Stomach (tissue), 8 donors: ENCODE measurements at regions not wholly inside any gene's neighbourhood (a gene's known extent, or its start where the extent isn't known, plus 50 kb on each side); places are given as distances from the start of the nearest gene placed in this dataset.

Experiments
- DNase-seq, 2 donors: peaks; one replicate each; pipeline versions ENCODE4 v3.0.0 to v3.0.0-alpha.2; 2013 to 2019
- H3K27ac ChIP-seq, 5 donors: fragments of 200-600 bp in 4 of 5; sonication (generic) in 4 of 5; one replicate each; pipeline ENCODE4 v1.5.1; 2013 to 2019; ENCODE audit warnings: mild to moderate bottlenecking in 1 of 5, moderate library complexity in 1 of 5
- H3K27me3 ChIP-seq, 3 donors: fragments of 200-600 bp; sonication (generic); one replicate each; pipeline ENCODE4 v1.5.1; 2017 to 2019; ENCODE audit warnings: mixed run types in 1 of 3
- H3K36me3 ChIP-seq, 4 donors: fragments of 200-600 bp; sonication (generic); 1 replicate in 3 of 4; 2 replicates in 1 of 4; pipeline ENCODE4 v1.5.1; 2016 to 2019
- H3K4me1 ChIP-seq, 4 donors: fragments of 200-600 bp; sonication (generic); one replicate each; pipeline ENCODE4 v1.5.1; 2016 to 2019
- H3K4me3 ChIP-seq, 4 donors: fragments of 200-600 bp; sonication (generic) in 3 of 4; one replicate each; pipeline ENCODE4 v1.5.1; 2016 to 2019; ENCODE audit warnings: mild to moderate bottlenecking in 1 of 4
- H3K9me3 ChIP-seq, 4 donors: fragments of 200-600 bp; sonication (generic); one replicate each; pipeline ENCODE4 v1.5.1; 2016 to 2019
- CTCF ChIP-seq, 7 experiments: fragments of 450-650 bp in 4 of 7; fragments of 200-600 bp in 3 of 7; sonication (generic) in 3 of 7; IDR thresholded peaks; one replicate each; pipeline ENCODE4 v1.5.1; 2016 to 2019; ENCODE audit warnings: antibody characterized with exemption in 7 of 7, control low read depth in 2 of 7, mild to moderate bottlenecking in 1 of 7
- EP300 ChIP-seq: sonication (generic); formaldehyde crosslinking; IDR thresholded peaks from one replicate; pipeline ENCODE4 v1.6.1; 2017; ENCODE audit warnings: antibody characterized with exemption
- POLR2A ChIP-seq, 4 donors: fragments of 450-650 bp; IDR thresholded peaks; one replicate each; pipeline ENCODE4 v1.6.1; 2016; ENCODE audit warnings: antibody characterized with exemption in 4 of 4, control low read depth in 2 of 4, mild to moderate bottlenecking in 1 of 4, moderate library complexity in 1 of 4
- POLR2AphosphoS5 ChIP-seq, 3 donors: sonication (generic); formaldehyde crosslinking; IDR thresholded peaks; one replicate each; pipeline ENCODE4 v1.6.1; 2016; ENCODE audit warnings: antibody characterized with exemption in 3 of 3
- WGBS, 5 donors: extraction: QIAGEN DNeasy Blood & Tissue Kit in 3 of 5; methylation state at CpG; one replicate each; pipeline versions ENCODE4 v1.1.5 to v1.1.7; 2013 to 2018; 5-methylcytosine and 5-hydroxymethylcytosine counted together
- intact Hi-C: fragments of 100-400 bp; cut with DNase I; formaldehyde crosslinking; loops from one replicate; pipeline ENCODE4 v1.15.1; 2023; ENCODE audit warnings: low total_unique reads
- donor health status: healthy with polysubstance abuse.
- donor health status: Bipolar disorder and iron deficiency.
- donor health status: healthy.

- no peaks in the 10 kb centered on the region for H3K36me3 ChIP-seq
- no peak overlapping the region for H3K27ac ChIP-seq
- intact Hi-C loops: no loop called here
- no peak overlapping the region for H3K4me3 ChIP-seq
- H3K9me3 ChIP-seq: no peaks in the 10 kb centered on the region
- DNase-seq: peak in 1 of 2 donors; percentile 55
- H3K27me3 ChIP-seq: no peaks in the 10 kb centered on the region
- TF ChIP-seq POLR2AphosphoS5 (IDR thresholded peaks at IDR 0.05): peak in 1 of 3 donors; percentile 55
- TF ChIP-seq EP300: no peak
- H3K4me1 ChIP-seq: peaks cover 0 to 11% (median 3%) of the 10 kb centered on the region in 4 donors
- WGBS, 5 donors: 0 to 8% (median 4%) methylated on average over 1 of the region's 1 CpG
Measured at GRCh38 chr5:97838214-97838613, 655.2 kb upstream of the RIOK2 start.

- Histone ChIP-seq H3K27me3 (no peaks in the 10 kb centered on the region), H3K27ac (no peak overlapping the region), H3K9me3 (no peaks in the 10 kb centered on the region), H3K36me3 (no peaks in the 10 kb centered on the region), H3K4me1 (peaks cover 0 to 11% (median 3%) of the 10 kb centered on the region in 4 donors), H3K4me3 (no peak overlapping the region)
- DNase-seq: peak in 1 of 2 donors; percentile 19
- TF ChIP-seq POLR2AphosphoS5 (IDR thresholded peaks at IDR 0.05) (no peak), CTCF (IDR thresholded peaks at IDR 0.05) (no peak), EP300 (no peak), POLR2A (IDR thresholded peaks at IDR 0.05) (no peak)
- intact Hi-C loops: no loop called here
- 70 to 93% (median 78%) methylated on average over 2 of the region's 2 CpGs for whole genome bisulfite sequencing, 5 donors
Measured at GRCh38 chr5:97839341-97840086, 656.5 kb upstream of the RIOK2 start.

DNA sequence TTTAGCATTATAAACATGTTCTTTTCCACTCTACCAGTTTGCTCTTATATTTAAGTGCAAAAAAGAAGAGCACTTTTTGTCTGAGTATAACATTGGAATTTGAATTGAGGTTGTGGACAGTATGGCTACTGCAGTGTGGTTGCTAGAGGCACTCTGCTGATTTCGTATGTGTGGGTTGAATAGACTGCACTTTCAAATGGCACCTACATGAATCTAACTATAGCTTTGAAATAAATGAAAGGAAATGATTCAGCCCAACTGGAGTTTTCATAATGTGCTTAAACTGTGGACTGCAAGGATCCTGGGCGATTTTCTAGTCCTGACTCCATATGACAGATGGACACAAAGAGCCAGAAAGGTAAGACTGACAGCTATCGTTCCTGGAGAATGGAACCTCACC is 657.6 kb upstream of the RIOK2 start:
- no peak for TF ChIP-seq POLR2AphosphoS5 (IDR thresholded peaks at IDR 0.05)
- TF ChIP-seq POLR2A (IDR thresholded peaks at IDR 0.05): no peak
- H3K9me3 ChIP-seq: no peaks in the 10 kb centered on the region
- H3K4me3 ChIP-seq: no peak overlapping the region
- no peaks in the 10 kb centered on the region for H3K36me3 ChIP-seq
- 82 to 90% (median 87%) methylated on average over 3 of the region's 3 CpGs for WGBS, 5 donors
- H3K4me1 ChIP-seq: peaks cover 0 to 11% (median 3%) of the 10 kb centered on the region in 4 donors
- no peaks in the 10 kb centered on the region for H3K27me3 ChIP-seq
- DNase-seq: no peak
- no peak overlapping the region for H3K27ac ChIP-seq
- intact Hi-C loops: no loop called here

GRCh38 chr5:97842687-97843086 is 659.6 kb upstream of the RIOK2 start:
- H3K27ac ChIP-seq: no peak overlapping the region
- H3K4me1 ChIP-seq: peaks cover 0 to 11% (median 3%) of the 10 kb centered on the region in 4 donors
- no peaks in the 10 kb centered on the region for H3K9me3 ChIP-seq
- no peaks in the 10 kb centered on the region for H3K36me3 ChIP-seq
- DNase-seq: no peak
- 83 to 100% (median 93%) methylated on average over 1 of the region's 1 CpG for WGBS, 5 donors
- H3K27me3 ChIP-seq: no peaks in the 10 kb centered on the region
- no peak for TF ChIP-seq POLR2A (IDR thresholded peaks at IDR 0.05)
- no peak for TF ChIP-seq CTCF (IDR thresholded peaks at IDR 0.05)
- no peak overlapping the region for H3K4me3 ChIP-seq
- intact Hi-C loops: no loop called here

DNA sequence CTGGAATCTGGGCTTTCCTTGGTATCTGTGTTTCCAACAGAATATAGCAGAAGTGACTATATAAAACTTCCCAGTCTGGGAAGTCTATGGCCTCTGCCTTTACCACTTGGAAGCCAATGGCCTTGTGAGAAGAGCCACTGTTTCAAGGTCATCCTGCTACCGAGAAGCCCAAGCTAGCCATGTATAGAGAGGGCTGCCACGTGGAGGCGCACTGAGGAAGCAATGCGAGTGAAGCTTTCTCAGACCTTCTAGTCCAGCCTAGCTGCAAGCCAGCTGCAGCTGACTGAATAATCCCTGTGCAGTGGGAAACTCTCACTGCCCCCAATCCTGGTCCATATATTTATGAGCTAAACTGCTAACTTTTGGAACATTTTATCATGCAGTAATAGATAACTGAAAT is 661.8 kb upstream of the RIOK2 start:
- TF ChIP-seq CTCF (IDR thresholded peaks at IDR 0.05): no peak
- TF ChIP-seq EP300: no peak
- no peak for TF ChIP-seq POLR2AphosphoS5 (IDR thresholded peaks at IDR 0.05)
- no peak for TF ChIP-seq POLR2A (IDR thresholded peaks at IDR 0.05)
- DNase-seq: peak in 1 of 2 donors; percentile 12
- no peaks in the 10 kb centered on the region for H3K9me3 ChIP-seq
- no peaks in the 10 kb centered on the region for H3K36me3 ChIP-seq
- H3K4me1 ChIP-seq: peaks cover 0 to 1% (median 0%) of the 10 kb centered on the region in 4 donors
- H3K27ac ChIP-seq: no peak overlapping the region
- intact Hi-C loops: no loop called here
- no peak overlapping the region for H3K4me3 ChIP-seq
- no peaks in the 10 kb centered on the region for H3K27me3 ChIP-seq
- 84 to 92% (median 86%) methylated on average over 4 of the region's 4 CpGs for WGBS, 5 donors
